AG09309 (cell line): ENCODE measurements at regions not wholly inside any gene's neighbourhood (a gene's known extent, or its start where the extent isn't known, plus 50 kb on each side); places are given as distances from the start of the nearest gene placed in this dataset.

Experiments used
- DNase-seq: peaks from one replicate; pipeline ENCODE4 v3.0.0-alpha.2; 2010; ENCODE audit warnings: low read depth
- H3K4me3 ChIP-seq: 2 replicates; pipeline ENCODE4 v1.5.1; 2011; ENCODE audit warnings: mild to moderate bottlenecking, low read depth, low read length, moderate library complexity; ENCODE audit not compliant: control insufficient read depth
- CTCF ChIP-seq: IDR thresholded peaks from 2 replicates; pipeline ENCODE4 v1.5.1; 2011; ENCODE audit warnings: mild to moderate bottlenecking, low read depth, low read length, inconsistent platforms; ENCODE audit not compliant: insufficient read depth, control insufficient read depth; ENCODE audit errors: missing control alignments

- TF ChIP-seq CTCF: no peak
- H3K4me3 ChIP-seq: no peak overlapping the region
- no peak for DNase-seq
Measured at GRCh38 chr21:14712121-14712715, 166.1 kb upstream of the SAMSN1 start.

DNA sequence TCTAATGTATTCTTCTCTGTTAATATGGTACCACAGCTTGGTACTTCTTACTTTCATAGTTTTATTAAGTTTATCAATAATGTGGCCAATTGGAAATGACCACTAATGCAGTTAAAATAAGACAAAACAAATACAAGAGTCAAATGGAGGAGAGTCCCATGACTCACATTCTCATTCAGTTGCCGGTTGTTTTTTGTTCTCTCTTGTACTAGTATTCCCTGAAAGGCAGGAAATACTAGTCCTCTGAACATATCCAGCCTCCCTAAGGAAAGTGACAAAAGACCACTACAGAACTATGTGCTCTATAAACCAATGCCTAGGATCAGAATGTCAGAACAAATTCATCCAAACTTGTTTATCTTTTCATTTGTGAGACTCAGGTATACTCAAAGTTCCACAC lies 165.2 kb upstream of the SAMSN1 start:
- no peak for TF ChIP-seq CTCF
- no peak for DNase-seq
- H3K4me3 ChIP-seq: no peak overlapping the region

GRCh38 chr21:14707511-14708020 lies 161.5 kb upstream of the SAMSN1 start:
- TF ChIP-seq CTCF: no peak
- no peak overlapping the region for H3K4me3 ChIP-seq
- DNase-seq: no peak

DNA sequence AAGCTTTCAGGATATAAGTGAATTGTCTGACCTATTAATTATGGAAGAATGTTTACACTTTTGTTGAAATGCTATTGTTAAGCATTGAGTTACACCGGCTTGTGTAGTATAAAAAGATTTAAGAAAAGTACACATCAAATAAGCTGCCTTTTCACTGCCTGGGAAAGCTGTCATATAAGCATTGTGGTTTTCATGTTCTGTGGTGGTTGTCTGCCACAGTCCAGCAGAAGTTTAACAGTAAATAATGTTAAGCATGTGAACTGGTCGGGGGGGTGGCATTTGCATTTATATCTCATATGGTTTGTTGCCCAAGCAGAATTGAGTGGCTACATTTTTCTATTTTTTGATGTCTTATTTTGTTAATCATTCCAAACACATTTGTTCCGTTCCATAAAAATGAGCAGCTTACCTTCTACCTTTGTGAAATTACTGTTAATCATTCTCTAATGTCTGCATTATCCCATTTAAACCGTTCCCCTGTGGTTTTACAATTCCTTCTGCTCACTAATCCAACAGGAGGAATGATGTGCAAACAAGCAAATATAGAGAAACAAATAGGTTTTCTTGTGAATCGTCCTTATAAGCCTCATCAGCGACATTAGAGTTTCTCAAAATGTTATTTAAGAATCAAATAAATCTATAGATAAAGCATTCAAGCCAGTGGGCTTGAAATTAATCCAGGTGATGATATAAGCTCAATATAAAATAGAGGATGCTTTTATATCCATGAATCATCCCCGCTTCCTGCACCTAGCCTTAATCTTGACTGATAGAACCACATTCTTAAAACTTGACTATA lies 160.8 kb upstream of the SAMSN1 start:
- H3K4me3 ChIP-seq: no peak overlapping the region
- DNase-seq: no peak
- TF ChIP-seq CTCF: no peak

DNA sequence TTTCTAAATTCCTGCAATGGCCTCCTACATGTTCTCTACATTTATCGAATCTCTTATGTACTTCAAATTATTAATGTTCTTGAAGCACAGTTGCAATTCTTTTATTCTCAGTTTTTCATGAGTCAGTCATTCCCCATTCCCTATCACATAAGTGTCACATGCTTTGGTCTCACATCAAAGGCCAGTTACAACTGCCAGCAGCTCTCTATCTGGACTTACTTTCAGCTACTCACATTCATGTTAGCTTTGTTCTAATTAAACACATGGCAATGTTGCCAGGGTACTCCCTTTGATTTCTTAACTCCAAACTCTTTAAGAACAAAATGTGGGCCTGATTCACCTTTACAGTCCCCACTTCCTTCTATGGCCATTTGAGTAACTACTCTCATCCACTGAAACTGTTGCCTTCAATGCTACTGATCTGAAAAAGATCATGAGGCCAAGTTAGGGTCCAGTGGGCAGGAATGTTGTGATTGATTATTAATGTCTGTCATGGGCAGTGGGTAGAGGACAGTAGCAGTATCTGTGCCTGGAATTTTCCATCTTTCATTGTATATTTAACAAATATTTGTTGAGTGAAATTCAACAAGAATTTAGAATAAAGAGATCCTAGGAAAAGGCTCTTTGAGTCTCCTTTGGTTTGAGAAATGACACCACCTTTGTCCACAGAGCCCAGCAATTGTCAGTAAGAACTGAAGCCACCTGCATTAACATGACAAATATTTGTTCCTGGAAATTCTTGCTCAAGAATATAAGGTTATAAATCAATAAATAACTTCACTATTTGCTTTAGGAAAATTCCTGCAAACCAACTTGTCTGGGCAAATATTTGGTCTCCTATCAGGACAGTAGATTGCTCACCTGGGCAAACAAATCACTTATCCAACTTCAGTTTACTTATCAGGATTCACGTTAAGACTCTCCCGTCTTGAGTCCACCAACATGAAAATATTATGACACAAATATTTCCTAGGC lies 153.6 kb upstream of the SAMSN1 start:
- H3K4me3 ChIP-seq: no peak overlapping the region
- no peak for DNase-seq
- no peak for TF ChIP-seq CTCF

DNA sequence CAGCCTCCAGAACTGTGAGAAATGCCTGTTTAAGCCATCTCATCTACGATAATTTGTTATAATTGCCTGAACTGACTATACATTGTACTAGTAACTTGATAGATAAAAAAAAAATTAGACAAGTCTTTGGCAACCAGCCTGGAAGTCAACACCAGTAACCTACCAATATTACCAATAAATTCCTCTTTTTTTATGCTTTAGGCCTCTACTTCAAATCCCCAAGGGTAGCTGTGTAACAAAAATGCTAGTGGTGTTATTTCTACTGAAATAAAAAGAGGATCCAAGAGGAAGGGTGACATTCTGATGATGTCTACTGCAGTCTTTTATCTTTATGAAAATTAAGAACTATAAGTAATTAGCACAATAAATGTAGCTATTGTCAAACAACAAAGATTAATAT lies 151.7 kb upstream of the SAMSN1 start:
- no peak overlapping the region for H3K4me3 ChIP-seq
- no peak for TF ChIP-seq CTCF
- DNase-seq: no peak
